ENCODE measurements at regions not wholly inside any gene's neighbourhood (a gene's known extent, or its start where the extent isn't known, plus 50 kb on each side); places are given as distances from the start of the nearest gene placed in this dataset.

DNA sequence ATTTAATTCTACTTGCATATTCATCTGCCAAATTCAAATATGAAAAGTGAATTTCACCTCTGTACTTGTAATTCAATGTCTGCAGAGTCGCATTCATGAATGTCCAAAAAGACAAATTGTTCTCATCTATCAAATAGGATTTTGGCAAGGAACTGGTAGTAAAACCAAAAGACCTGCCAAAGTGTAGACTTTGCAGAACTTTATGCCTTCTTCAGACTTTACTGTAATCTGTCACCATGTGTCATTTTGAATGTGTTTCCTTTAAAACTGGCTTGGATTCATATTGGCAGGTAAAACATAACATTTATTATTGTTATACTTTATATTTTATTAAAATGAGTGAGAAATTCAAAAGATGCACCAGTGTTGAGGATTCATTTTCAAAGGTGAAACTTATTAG, 701.9 kb upstream of the LINC00305 start:
- H3K4me2 ChIP-seq (ENCODE audit: low read length) = no peak overlapping the region
- no peak overlapping the region for H3K27ac ChIP-seq (ENCODE audit: low read length)
- H3K79me2 ChIP-seq (ENCODE audit: low read length) = no peaks in the 10 kb centered on the region
- no peaks in the 10 kb centered on the region for H4K20me1 ChIP-seq (ENCODE audit: insufficient read depth, low read length)
- H3K9me3 ChIP-seq (ENCODE audit: insufficient read depth, low read length) = no peaks in the 10 kb centered on the region
- no peak overlapping the region for H3K4me3 ChIP-seq (ENCODE audit: low read length)
- no peak overlapping the region for H2AFZ ChIP-seq (ENCODE audit: low read depth, low read length)
- no peaks in the 10 kb centered on the region for H3K27me3 ChIP-seq (ENCODE audit: low read depth, low read length)
- H3K36me3 ChIP-seq (replicated peaks; ENCODE audit: low read depth, low read length) = no peaks in the 10 kb centered on the region
- no peak overlapping the region for H3K9ac ChIP-seq (ENCODE audit: low read length)
- TF ChIP-seq EZH2phosphoT487 (IDR thresholded peaks at IDR 0.05; ENCODE audit: low read depth) = no peak
- TF ChIP-seq, protein P1, sequence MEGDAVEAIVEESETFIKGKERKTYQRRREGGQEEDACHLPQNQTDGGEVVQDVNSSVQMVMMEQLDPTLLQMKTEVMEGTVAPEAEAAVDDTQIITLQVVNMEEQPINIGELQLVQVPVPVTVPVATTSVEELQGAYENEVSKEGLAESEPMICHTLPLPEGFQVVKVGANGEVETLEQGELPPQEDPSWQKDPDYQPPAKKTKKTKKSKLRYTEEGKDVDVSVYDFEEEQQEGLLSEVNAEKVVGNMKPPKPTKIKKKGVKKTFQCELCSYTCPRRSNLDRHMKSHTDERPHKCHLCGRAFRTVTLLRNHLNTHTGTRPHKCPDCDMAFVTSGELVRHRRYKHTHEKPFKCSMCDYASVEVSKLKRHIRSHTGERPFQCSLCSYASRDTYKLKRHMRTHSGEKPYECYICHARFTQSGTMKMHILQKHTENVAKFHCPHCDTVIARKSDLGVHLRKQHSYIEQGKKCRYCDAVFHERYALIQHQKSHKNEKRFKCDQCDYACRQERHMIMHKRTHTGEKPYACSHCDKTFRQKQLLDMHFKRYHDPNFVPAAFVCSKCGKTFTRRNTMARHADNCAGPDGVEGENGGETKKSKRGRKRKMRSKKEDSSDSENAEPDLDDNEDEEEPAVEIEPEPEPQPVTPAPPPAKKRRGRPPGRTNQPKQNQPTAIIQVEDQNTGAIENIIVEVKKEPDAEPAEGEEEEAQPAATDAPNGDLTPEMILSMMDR (IDR thresholded peaks at IDR 0.05; ENCODE audit: low read depth, low read length) = no peak
- no peaks in the 10 kb centered on the region for H3K4me1 ChIP-seq (ENCODE audit: low read length)

DNA sequence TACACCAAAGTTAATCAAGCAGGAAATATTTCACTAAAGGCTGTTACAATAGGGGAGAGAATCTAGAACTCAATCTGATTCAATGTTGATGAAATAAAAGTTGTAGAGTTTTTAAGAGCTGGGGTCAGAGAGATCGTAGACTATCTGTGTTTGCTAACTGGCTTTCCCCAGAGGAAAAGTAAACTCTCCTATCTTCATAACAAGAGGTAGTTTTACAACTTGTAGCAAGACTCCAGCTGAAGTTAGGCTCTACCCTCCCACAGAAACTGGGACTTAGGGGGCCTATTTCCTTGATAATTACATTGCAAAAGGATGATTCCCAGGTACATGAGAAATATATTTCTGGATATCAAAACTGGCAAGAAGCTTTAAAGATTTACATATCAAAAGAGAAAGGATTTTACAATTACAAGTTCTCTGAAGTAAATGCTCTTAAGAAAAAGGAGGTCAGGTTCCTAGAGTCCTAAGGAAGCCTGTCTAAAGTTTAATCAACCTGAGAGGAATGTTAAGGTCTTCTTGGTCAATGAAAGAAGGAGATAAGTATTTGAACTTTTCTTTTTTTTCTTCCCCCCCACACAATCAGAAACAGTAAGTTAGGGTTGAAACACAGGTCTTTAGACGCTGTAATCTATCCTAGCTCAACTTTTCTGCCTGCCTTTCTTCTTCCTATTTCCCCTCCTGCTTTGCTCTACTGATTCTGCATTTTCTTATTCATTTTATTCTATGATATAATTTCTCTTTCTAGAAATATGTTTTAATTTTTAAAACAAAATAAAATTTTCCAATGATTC, 692.2 kb upstream of the LINC00305 start:
- no peak overlapping the region for H3K4me3 ChIP-seq (ENCODE audit: low read length)
- H2AFZ ChIP-seq (ENCODE audit: low read depth, low read length) = peak overlapping the region; percentile 19
- no peaks in the 10 kb centered on the region for H3K79me2 ChIP-seq (ENCODE audit: low read length)
- H3K36me3 ChIP-seq (replicated peaks; ENCODE audit: low read depth, low read length) = no peaks in the 10 kb centered on the region
- H4K20me1 ChIP-seq (ENCODE audit: insufficient read depth, low read length) = no peaks in the 10 kb centered on the region
- TF ChIP-seq EZH2phosphoT487 (IDR thresholded peaks at IDR 0.05; ENCODE audit: low read depth) = no peak
- TF ChIP-seq, protein P1 (IDR thresholded peaks at IDR 0.05; ENCODE audit: low read depth, low read length) = no peak
- H3K4me1 ChIP-seq (ENCODE audit: low read length) = no peaks in the 10 kb centered on the region
- H3K4me2 ChIP-seq (ENCODE audit: low read length) = no peak overlapping the region
- no peaks in the 10 kb centered on the region for H3K9me3 ChIP-seq (ENCODE audit: insufficient read depth, low read length)
- H3K9ac ChIP-seq (ENCODE audit: low read length) = no peak overlapping the region
- H3K27ac ChIP-seq (ENCODE audit: low read length) = no peak overlapping the region
- no peaks in the 10 kb centered on the region for H3K27me3 ChIP-seq (ENCODE audit: low read depth, low read length)

DNA sequence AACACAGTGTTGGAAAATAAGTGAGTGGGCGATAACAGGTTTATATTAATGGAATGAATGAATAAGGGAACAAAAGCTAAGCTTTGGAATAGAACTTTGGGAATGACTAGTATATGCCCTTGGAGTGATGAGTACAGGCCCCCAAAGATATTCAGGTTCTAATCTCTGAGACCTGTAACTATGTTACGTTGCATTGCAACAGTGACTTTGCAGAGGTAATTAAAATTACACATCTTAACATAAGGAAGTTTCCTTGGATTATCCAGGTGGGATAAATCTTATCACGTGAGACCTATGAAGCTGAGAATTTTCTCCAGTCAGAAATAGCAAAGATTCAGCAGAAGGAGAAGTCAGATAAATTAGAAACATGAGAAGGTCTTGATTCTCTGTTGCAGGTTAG, 661.5 kb upstream of the LINC00305 start:
- Histone ChIP-seq H3K9me3 (ENCODE audit: insufficient read depth, low read length) (no peaks in the 10 kb centered on the region), H3K4me1 (ENCODE audit: low read length) (peaks cover 8% of the 10 kb centered on the region), H3K9ac (ENCODE audit: low read length) (no peak overlapping the region), H3K4me3 (ENCODE audit: low read length) (no peak overlapping the region), H4K20me1 (ENCODE audit: insufficient read depth, low read length) (no peaks in the 10 kb centered on the region), H3K79me2 (ENCODE audit: low read length) (no peaks in the 10 kb centered on the region), H3K4me2 (ENCODE audit: low read length) (no peak overlapping the region), H3K27ac (ENCODE audit: low read length) (no peak overlapping the region), H3K27me3 (ENCODE audit: low read depth, low read length) (no peaks in the 10 kb centered on the region), H3K36me3 (replicated peaks; ENCODE audit: low read depth, low read length) (no peaks in the 10 kb centered on the region), H2AFZ (ENCODE audit: low read depth, low read length) (no peak overlapping the region)
- no peak for TF ChIP-seq EZH2phosphoT487 (IDR thresholded peaks at IDR 0.05; ENCODE audit: low read depth)
- TF ChIP-seq, protein P1 (IDR thresholded peaks at IDR 0.05; ENCODE audit: low read depth, low read length) = no peak

DNA sequence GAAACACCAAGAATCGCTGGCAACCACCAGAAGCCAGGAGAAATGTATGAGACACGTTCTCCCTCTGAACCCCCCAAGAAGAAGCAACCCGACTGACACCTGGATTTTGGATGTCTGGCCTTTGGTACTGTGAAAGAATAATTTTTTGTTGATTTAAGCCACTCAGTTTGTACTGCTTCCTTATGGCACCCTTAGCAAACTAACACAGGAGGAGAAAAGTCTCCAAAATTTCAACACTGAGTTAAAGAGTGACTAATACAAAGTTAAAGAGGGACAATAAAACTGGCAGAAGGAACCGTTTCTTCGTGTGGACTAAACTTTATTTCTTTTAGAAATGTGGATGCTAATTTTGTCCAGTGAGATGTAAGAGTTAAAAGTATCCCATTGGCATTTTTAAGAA, 660.9 kb upstream of the LINC00305 start:
- Histone ChIP-seq H3K27ac (ENCODE audit: low read length) (no peak overlapping the region), H4K20me1 (ENCODE audit: insufficient read depth, low read length) (no peaks in the 10 kb centered on the region), H3K4me2 (ENCODE audit: low read length) (no peak overlapping the region), H3K79me2 (ENCODE audit: low read length) (no peaks in the 10 kb centered on the region), H3K36me3 (replicated peaks; ENCODE audit: low read depth, low read length) (no peaks in the 10 kb centered on the region), H3K4me3 (ENCODE audit: low read length) (no peak overlapping the region), H3K9me3 (ENCODE audit: insufficient read depth, low read length) (no peaks in the 10 kb centered on the region), H2AFZ (ENCODE audit: low read depth, low read length) (peak overlapping the region; percentile 7; the same call in 1 of the 2 replicates), H3K27me3 (ENCODE audit: low read depth, low read length) (no peaks in the 10 kb centered on the region), H3K9ac (ENCODE audit: low read length) (no peak overlapping the region), H3K4me1 (ENCODE audit: low read length) (peaks cover 8% of the 10 kb centered on the region)
- TF ChIP-seq, protein P1 (IDR thresholded peaks at IDR 0.05; ENCODE audit: low read depth, low read length) = no peak
- no peak for TF ChIP-seq EZH2phosphoT487 (IDR thresholded peaks at IDR 0.05; ENCODE audit: low read depth)

Measured in OCI-LY3 (cell line).